OCI-LY1 (cell line): ENCODE measurements at regions not wholly inside any gene's neighbourhood (a gene's known extent, or its start where the extent isn't known, plus 50 kb on each side); places are given as distances from the start of the nearest gene placed in this dataset.

Experiments used
- EZH2 ChIP-seq: fragments of 200-600 bp; sonication (generic), shearing (Covaris generic); IDR thresholded peaks from 2 replicates; pipeline ENCODE4 v1.8.0; 2017; ENCODE audit warnings: borderline replicate concordance, mixed run types, mild to moderate bottlenecking, antibody characterized with exemption, low read length, moderate library complexity, mixed read lengths
- TF ChIP-seq, protein P1 (sequence below): fragments of 200-600 bp; sonication (generic), shearing (Covaris generic); IDR thresholded peaks from 2 replicates; pipeline ENCODE4 v1.5.1; 2017; ENCODE audit warnings: mild to moderate bottlenecking, antibody characterized with exemption, low read length, moderate library complexity, mixed read lengths

GRCh38 chr10:28400681-28401080 lies 97.8 kb upstream of the MPP7 start:
- TF ChIP-seq, protein P1, sequence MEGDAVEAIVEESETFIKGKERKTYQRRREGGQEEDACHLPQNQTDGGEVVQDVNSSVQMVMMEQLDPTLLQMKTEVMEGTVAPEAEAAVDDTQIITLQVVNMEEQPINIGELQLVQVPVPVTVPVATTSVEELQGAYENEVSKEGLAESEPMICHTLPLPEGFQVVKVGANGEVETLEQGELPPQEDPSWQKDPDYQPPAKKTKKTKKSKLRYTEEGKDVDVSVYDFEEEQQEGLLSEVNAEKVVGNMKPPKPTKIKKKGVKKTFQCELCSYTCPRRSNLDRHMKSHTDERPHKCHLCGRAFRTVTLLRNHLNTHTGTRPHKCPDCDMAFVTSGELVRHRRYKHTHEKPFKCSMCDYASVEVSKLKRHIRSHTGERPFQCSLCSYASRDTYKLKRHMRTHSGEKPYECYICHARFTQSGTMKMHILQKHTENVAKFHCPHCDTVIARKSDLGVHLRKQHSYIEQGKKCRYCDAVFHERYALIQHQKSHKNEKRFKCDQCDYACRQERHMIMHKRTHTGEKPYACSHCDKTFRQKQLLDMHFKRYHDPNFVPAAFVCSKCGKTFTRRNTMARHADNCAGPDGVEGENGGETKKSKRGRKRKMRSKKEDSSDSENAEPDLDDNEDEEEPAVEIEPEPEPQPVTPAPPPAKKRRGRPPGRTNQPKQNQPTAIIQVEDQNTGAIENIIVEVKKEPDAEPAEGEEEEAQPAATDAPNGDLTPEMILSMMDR: no peak
- TF ChIP-seq EZH2: no peak
